Neural crest cell (in vitro differentiated cells): ENCODE measurements at regions not wholly inside any gene's neighbourhood (a gene's known extent, or its start where the extent isn't known, plus 50 kb on each side); places are given as distances from the start of the nearest gene placed in this dataset.

Experiments
- DNase-seq: peaks from one replicate; pipeline ENCODE4 v3.0.0; 2021; ENCODE audit warnings: low read depth, mixed read lengths, low spot score
- H3K27ac Mint-ChIP-seq: one replicate; pipeline ENCODE4 v1.8.0; 2021; ENCODE audit warnings: mild to moderate bottlenecking, mixed read lengths; ENCODE audit not compliant: unreplicated experiment
- H3K27me3 Mint-ChIP-seq: 2 replicates; pipeline ENCODE4 v1.8.0; 2021; ENCODE audit warnings: low read depth, mild to moderate bottlenecking, mixed read lengths
- H3K36me3 Mint-ChIP-seq: 2 replicates; pipeline ENCODE4 v1.8.0; 2021; ENCODE audit warnings: low read depth, mild to moderate bottlenecking, mixed read lengths
- H3K4me1 Mint-ChIP-seq: 2 replicates; pipeline ENCODE4 v1.8.0; 2021; ENCODE audit warnings: mixed read lengths
- H3K4me3 Mint-ChIP-seq: one replicate; pipeline ENCODE4 v1.8.0; 2021; ENCODE audit warnings: mild to moderate bottlenecking, mixed read lengths
- H3K9me3 Mint-ChIP-seq: 2 replicates; pipeline ENCODE4 v1.8.0; 2021; ENCODE audit warnings: mixed read lengths
- TF ChIP-seq, protein P1 (sequence below): fragments of 200-600 bp; sonication (generic); conservative IDR thresholded peaks from 2 replicates; pipeline ENCODE4 v1.5.0; 2021; ENCODE audit warnings: antibody characterized with exemption, mild to moderate bottlenecking

DNA sequence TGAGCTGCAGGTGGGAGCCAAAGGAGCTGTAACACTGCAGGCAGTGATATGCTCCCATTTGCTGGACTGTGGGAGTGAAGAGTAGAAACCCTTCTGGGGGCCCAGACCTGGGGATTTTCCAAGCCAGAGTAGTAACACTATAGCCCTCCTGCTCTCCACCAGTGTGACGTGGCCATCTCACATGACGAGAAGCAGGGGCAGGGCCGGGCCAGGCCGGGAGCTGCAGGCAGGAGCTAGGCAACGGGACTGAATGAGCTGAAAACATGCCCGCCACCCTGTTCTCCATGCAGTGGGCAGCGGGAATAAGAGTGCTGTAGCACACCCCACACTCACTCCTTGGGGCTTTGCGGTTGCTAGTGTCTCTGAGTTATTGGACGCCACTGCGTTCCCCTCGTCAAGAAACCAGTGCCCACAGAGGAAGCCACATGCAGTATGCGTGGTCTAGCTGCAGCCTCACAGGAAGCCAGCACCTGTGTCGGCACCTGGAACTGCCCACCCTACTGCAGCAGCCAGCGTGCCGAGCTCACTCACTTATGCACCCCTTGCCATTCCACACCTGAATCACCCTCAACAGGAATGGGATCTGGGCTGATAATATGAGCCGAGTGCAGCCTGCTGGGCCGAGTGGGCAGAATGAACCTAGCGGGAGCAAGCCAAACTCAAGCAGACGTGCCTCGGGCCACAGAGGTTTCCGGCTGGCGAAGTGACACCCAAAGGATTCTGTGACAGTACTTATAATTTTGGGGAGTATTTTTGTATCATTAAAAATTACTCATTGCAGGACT lies 1389.6 kb downstream of the KCNT2 start:
- H3K4me3 Mint-ChIP-seq, result no peak overlapping the region
- no peaks in the 10 kb centered on the region for H3K27me3 Mint-ChIP-seq
- H3K9me3 Mint-ChIP-seq, result no peaks in the 10 kb centered on the region
- TF ChIP-seq, protein P1, sequence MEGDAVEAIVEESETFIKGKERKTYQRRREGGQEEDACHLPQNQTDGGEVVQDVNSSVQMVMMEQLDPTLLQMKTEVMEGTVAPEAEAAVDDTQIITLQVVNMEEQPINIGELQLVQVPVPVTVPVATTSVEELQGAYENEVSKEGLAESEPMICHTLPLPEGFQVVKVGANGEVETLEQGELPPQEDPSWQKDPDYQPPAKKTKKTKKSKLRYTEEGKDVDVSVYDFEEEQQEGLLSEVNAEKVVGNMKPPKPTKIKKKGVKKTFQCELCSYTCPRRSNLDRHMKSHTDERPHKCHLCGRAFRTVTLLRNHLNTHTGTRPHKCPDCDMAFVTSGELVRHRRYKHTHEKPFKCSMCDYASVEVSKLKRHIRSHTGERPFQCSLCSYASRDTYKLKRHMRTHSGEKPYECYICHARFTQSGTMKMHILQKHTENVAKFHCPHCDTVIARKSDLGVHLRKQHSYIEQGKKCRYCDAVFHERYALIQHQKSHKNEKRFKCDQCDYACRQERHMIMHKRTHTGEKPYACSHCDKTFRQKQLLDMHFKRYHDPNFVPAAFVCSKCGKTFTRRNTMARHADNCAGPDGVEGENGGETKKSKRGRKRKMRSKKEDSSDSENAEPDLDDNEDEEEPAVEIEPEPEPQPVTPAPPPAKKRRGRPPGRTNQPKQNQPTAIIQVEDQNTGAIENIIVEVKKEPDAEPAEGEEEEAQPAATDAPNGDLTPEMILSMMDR, result no peak
- H3K4me1 Mint-ChIP-seq, result no peaks in the 10 kb centered on the region
- H3K36me3 Mint-ChIP-seq, result no peaks in the 10 kb centered on the region
- no peak for DNase-seq
- H3K27ac Mint-ChIP-seq, result no peak overlapping the region

DNA sequence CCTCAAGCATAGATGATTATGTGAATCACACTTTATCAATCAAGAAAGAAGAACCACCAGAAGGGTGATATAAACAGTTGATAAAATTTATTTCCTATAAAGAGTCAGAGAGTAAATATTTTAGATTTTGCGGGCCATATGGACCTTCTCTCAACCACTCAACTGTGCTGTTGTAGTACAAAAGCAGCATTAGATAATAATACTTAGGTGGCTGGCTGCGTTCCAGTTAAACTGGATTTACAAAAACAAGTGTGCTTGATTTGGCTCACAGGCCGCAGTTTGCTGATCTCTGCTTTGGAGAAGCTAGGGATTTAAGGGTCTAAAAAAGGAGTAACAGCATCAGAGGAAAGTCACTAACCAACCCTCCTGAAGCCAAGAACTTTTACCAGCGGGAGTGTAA lies 1406.0 kb downstream of the KCNT2 start:
- Mint-ChIP-seq H3K27me3 (no peaks in the 10 kb centered on the region), H3K4me1 (no peaks in the 10 kb centered on the region), H3K27ac (no peak overlapping the region), H3K9me3 (no peaks in the 10 kb centered on the region), H3K4me3 (no peak overlapping the region), H3K36me3 (no peaks in the 10 kb centered on the region)
- no peak for DNase-seq
- TF ChIP-seq, protein P1, result no peak

DNA sequence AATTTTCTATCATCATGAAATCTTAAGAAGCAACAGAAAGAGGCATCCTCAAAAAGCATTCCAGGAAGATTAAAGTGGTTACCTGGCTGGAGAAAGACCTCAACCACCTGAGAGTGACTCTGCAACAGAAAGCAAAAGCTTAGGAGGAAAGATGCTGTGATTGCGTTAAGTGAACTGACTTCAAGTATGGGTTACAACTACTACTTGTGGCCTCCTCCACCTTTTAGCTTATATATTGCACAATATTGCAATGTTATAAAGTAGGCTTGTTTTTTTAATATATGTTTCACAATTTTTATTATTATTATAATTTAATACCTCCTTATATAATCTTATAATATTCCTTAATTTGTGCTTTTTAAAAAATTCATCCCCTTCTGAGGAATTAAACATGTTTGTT lies 1407.5 kb downstream of the KCNT2 start:
- TF ChIP-seq, protein P1, result no peak
- H3K27ac Mint-ChIP-seq, result no peak overlapping the region
- DNase-seq, result no peak
- H3K36me3 Mint-ChIP-seq, result no peaks in the 10 kb centered on the region
- no peak overlapping the region for H3K4me3 Mint-ChIP-seq
- no peaks in the 10 kb centered on the region for H3K9me3 Mint-ChIP-seq
- H3K4me1 Mint-ChIP-seq, result no peaks in the 10 kb centered on the region
- H3K27me3 Mint-ChIP-seq, result no peaks in the 10 kb centered on the region

DNA sequence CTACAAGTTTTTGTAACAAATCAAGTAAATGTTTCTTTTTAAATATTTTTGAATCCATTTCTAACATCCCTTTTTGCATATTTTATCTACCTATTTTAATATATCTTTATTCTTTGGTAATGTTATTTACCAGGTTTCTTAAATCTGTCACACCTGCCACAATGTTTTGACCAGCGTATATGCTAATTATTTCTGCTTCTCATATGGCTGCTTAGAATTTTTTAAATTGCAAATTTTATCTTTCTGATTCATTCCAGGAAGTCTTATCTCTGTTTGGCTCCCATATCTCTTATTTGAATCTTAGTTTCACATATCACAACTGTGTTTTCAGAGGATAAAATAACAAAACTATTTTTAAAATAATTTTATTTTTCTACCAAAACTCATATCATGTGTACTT lies 1411.1 kb downstream of the KCNT2 start:
- no peak for DNase-seq
- Mint-ChIP-seq H3K27ac (no peak overlapping the region), H3K4me1 (no peaks in the 10 kb centered on the region), H3K27me3 (no peaks in the 10 kb centered on the region), H3K4me3 (no peak overlapping the region), H3K36me3 (no peaks in the 10 kb centered on the region), H3K9me3 (peaks cover 5% of the 10 kb centered on the region)
- TF ChIP-seq, protein P1, result no peak

DNA sequence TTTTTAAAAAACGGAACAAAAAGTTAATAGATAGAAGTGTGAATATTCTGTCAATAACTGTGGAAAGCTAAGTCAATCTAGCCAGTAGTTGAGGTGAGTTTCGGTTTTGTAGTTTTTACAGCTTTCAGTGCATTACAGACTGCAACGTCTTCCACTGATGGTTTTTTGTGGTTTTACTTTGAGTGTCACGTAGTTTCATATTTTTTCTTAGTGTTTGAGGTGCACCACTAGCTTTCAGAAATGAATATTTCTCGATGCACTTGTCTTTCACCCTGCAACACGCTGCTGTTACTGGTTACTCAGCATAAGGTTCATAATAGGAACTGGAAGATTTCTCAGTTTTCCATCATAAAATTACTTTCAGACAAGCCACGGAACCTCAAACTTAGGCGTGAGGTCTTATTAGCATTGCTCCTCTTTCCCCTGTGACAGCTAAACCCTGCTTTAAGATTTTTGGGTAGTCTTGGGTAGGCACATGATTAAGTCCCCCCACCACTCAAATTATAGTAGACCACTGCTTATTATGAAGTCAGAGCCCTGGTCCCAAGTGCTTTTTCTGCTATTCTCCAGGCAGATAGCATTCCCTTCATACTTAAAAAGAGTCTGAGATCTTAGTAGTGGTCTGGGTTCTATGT lies 1412.7 kb downstream of the KCNT2 start:
- H3K4me3 Mint-ChIP-seq, result no peak overlapping the region
- no peaks in the 10 kb centered on the region for H3K4me1 Mint-ChIP-seq
- H3K9me3 Mint-ChIP-seq, result peaks cover 9% of the 10 kb centered on the region
- H3K36me3 Mint-ChIP-seq, result no peaks in the 10 kb centered on the region
- no peak overlapping the region for H3K27ac Mint-ChIP-seq
- H3K27me3 Mint-ChIP-seq, result no peaks in the 10 kb centered on the region
- no peak for DNase-seq
- TF ChIP-seq, protein P1, result no peak
